ENCODE measurements at regions not wholly inside any gene's neighbourhood (a gene's known extent, or its start where the extent isn't known, plus 50 kb on each side); places are given as distances from the start of the nearest gene placed in this dataset.

- TF ChIP-seq EP300 (IDR thresholded peaks at IDR 0.05) (no peak), POLR2A (IDR thresholded peaks at IDR 0.05; ENCODE audit: low read depth) (no peak)
These were observed 90.0 kb upstream of the COL6A5 start for GRCh38 chr3:130255442-130255841.

All from esophagus muscularis mucosa (tissue), 2 donors.